SK-N-MC (cell line): ENCODE measurements at regions not wholly inside any gene's neighbourhood (a gene's known extent, or its start where the extent isn't known, plus 50 kb on each side); places are given as distances from the start of the nearest gene placed in this dataset.
"Not testable (repeated sequence)": the region's sequence is repeated elsewhere in the genome, so short reads cannot be mapped to it uniquely, and the experiment has no call there.

Experiments used
- DNase-seq: peaks from one replicate; pipeline ENCODE4 v3.0.0-alpha.2; 2011; ENCODE audit warnings: low read depth, low spot score
- H3K27ac ChIP-seq: fragments of 200-600 bp; sonication (generic); 2 replicates; pipeline ENCODE4 v1.5.1; 2016; ENCODE audit warnings: mixed run types
- H3K36me3 ChIP-seq: fragments of 200-600 bp; sonication (generic); 2 replicates; pipeline ENCODE4 v1.6.1; 2017; ENCODE audit warnings: antibody characterized with exemption, low read length, mixed read lengths; ENCODE audit not compliant: insufficient read depth
- H3K4me3 ChIP-seq: fragments of 200-600 bp; sonication (generic); 2 replicates; pipeline ENCODE4 v1.5.1; 2016
- H3K9ac ChIP-seq: fragments of 200-600 bp; sonication (generic); 2 replicates; pipeline ENCODE4 v1.8.0; 2017; ENCODE audit warnings: mixed run types, mixed read lengths; ENCODE audit not compliant: insufficient read length
- H3K9me3 ChIP-seq: fragments of 200-600 bp; sonication (generic); 2 replicates; pipeline ENCODE4 v1.6.1; 2017; ENCODE audit warnings: low read depth, mild to moderate bottlenecking, antibody characterized with exemption, low read length, moderate library complexity, mixed read lengths
- EZH2 ChIP-seq: fragments of 200-600 bp; sonication (generic); IDR thresholded peaks from one replicate; pipeline ENCODE4 v1.6.1; 2017; ENCODE audit warnings: antibody characterized with exemption
- FOXP2 ChIP-seq: optimal IDR thresholded peaks from 2 replicates; pipeline ENCODE3; 2011; ENCODE audit warnings: mild to moderate bottlenecking, moderate library complexity; ENCODE audit not compliant: insufficient read depth; ENCODE audit errors: extremely low read length, control extremely low read depth
- POLR2AphosphoS5 ChIP-seq: IDR thresholded peaks from 2 replicates; pipeline ENCODE4 v1.6.1; 2012; ENCODE audit warnings: mild to moderate bottlenecking, low read depth, low read length, borderline replicate concordance

DNA sequence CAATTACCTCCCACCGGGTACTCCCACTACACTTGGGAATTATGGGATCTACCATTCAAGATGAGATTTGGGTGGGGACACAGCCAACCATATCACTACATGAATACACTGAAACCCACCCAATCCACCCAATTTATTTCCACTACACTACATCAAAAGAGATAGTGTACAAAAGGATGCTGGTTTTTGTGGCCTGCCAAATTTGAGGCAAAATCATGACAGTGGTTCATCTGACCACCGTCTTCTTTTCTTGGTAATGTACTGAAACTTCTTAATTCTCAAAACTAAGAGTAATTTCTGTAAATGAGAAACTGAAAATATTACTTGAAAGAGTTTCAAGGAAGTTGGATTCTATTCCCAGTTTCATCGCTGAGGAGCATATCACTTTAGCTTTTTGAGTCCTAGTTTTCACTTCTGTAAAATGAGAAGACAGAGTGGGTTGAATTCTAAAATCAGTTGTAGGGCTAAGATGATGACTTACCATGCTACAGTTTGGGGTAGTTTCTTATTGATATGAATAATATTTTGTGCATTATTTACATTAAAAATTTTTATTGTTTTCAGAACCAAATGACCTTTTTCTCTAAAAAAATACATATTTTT lies 360.4 kb upstream of the CNTN6 start:
- no peak overlapping the region for H3K27ac ChIP-seq
- no peaks in the 10 kb centered on the region for H3K36me3 ChIP-seq
- no peak overlapping the region for H3K9ac ChIP-seq
- H3K4me3 ChIP-seq, result no peak overlapping the region
- no peak for DNase-seq
- no peaks in the 10 kb centered on the region for H3K9me3 ChIP-seq
- TF ChIP-seq POLR2AphosphoS5 (no peak), EZH2 (no peak), FOXP2 (no peak)

DNA sequence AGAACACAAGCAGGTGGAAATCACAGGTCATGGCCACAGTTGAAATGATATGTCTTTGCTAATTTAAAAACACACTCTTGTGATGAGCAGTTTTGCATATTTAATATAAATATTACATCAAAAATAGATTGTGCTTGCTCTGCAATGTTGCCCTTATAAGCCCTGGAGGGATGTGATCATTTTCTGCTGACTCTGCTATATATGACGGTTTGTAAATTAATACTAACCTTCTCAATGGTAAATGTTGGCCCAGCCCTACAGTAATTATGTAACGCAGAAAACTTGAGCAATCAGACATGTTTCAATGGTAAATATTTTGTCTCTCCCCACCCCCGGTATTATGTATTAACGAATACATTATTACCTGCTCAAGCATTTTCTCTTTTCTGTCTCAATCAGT lies 359.5 kb upstream of the CNTN6 start:
- Histone ChIP-seq H3K36me3 (no peaks in the 10 kb centered on the region), H3K27ac (no peak overlapping the region; the same call in 1 of the 2 replicates), H3K9ac (no peak overlapping the region), H3K4me3 (peak overlapping the region; percentile 42; the same call in 1 of the 2 replicates), H3K9me3 (no peaks in the 10 kb centered on the region)
- TF ChIP-seq POLR2AphosphoS5 (no peak; the same call in 1 of the 2 replicates), EZH2 (no peak), FOXP2 (no peak)
- peak; percentile 59 for DNase-seq

DNA sequence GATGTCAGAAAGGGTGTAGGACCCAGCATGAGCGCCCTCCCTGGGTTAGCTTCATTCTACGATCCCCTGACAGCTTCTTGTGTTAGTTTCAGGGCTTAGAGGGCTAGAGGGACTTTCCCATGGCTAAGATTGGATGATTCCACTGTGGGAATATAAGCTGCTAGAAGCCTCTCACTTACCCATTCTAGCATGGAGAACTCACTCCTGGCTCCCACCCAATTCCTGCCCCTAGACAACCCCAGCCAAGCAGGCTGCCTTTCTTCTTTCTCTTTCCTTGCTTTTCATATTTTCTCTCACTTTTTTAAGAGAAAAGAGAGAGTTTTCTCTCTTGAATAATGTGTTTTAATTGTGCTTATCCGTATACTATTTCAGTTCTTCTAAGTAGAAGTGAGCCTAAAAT lies 335.1 kb upstream of the CNTN6 start:
- DNase-seq, result no peak
- H3K4me3 ChIP-seq, result no peak overlapping the region
- H3K27ac ChIP-seq, result no peak overlapping the region
- H3K9ac ChIP-seq, result no peak overlapping the region
- H3K36me3 ChIP-seq, result no peaks in the 10 kb centered on the region
- H3K9me3 ChIP-seq, result no peaks in the 10 kb centered on the region
- TF ChIP-seq POLR2AphosphoS5, result no peak
- no peak for TF ChIP-seq EZH2
- no peak for TF ChIP-seq FOXP2

DNA sequence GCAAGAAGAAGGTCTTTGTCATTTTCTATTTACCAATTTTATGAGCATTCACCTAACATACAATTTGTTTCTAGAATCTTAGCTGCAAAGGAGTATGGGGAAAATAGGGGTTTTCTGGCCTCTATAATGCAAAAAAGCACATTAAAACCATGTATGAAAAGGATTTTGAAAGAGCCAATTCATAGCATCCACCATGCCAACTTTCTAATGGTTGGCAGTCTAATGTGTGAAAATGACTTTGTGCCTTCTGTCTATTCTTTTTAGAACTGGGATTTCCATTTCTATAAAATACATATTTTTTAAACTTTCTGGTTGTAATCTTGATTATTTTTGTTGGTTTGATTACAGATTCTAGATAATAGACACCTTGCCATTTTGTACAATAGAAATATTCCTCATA lies 333.7 kb upstream of the CNTN6 start:
- Histone ChIP-seq H3K9me3 (no peaks in the 10 kb centered on the region), H3K4me3 (no peak overlapping the region), H3K36me3 (no peaks in the 10 kb centered on the region), H3K9ac (no peak overlapping the region), H3K27ac (no peak overlapping the region)
- DNase-seq, result no peak
- TF ChIP-seq EZH2, result no peak
- TF ChIP-seq POLR2AphosphoS5, result no peak
- no peak for TF ChIP-seq FOXP2

DNA sequence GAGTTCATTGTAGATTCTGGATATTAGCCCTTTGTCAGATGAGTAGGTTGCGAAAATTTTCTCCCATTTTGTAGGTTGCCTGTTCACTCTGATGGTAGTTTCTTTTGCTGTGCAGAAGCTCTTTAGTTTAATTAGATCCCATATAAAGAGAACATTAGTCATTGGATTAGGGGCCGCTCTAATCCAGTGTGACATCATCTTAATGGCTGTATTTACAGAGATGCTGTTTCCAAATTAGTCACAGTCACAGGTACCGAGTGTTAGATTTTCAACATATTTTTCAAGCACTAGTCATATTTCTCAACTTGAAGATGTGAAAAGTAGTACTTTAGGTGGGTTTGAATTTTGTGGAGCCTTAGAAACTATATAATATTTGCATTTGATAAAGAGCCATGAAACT lies 319.4 kb upstream of the CNTN6 start:
- not testable (repeated sequence) for H3K9me3 ChIP-seq, H3K4me3 ChIP-seq, DNase-seq, H3K36me3 ChIP-seq, H3K9ac ChIP-seq, H3K27ac ChIP-seq

DNA sequence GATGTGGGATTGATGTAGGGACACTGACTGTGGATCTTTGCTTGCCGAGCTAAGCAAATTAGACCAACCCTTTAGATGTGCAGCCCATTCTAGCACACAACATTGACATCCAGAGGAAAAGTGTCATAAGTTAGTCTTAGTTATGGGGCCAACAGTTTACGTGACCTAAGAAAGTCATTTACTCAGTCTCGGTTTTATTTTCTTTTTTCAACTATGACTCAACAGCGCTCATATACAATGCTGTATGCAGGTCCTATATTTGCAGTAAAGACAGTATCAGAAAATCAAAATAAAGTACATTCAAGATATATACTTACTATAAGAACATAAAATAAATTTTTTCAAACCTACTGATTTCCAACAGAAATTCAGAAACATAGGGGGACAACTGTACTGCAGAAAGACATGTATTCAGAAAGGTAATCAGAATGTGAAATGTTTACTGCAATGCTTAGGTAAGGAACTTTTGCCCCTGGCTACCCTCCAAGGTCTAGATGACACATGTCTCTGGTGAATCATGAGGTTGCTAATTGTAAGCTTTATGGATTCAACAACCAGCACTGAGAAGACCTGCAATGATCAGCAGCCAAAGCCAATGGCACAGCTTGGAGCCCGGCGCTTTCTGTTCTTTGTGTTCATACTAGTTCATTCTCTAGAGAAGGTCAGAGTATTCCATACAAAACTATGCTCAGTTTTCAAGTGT lies 317.5 kb upstream of the CNTN6 start:
- no peak for TF ChIP-seq POLR2AphosphoS5
- TF ChIP-seq EZH2, result no peak
- no peak for TF ChIP-seq FOXP2
- H3K36me3 ChIP-seq, result no peaks in the 10 kb centered on the region
- H3K4me3 ChIP-seq, result no peak overlapping the region
- no peak for DNase-seq
- no peak overlapping the region for H3K27ac ChIP-seq
- H3K9me3 ChIP-seq, result no peaks in the 10 kb centered on the region
- H3K9ac ChIP-seq, result no peak overlapping the region

DNA sequence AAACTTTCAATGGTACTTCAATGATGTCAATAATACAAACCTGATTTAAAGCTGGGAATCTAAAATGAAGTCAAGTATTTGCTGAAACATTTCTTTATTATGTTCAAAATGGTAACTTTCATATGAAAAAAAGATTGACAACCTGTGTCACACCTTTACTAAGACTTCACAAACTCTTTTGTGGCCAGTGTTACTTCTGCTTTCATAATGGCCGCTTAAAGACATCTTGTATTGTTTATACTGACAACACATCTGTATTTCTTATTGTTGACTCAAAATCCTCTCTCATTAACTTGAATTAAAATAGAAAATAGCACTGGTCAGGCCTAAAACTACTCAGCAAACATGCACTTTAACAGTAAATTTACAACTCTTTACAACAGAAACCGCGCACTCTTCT lies 312.3 kb upstream of the CNTN6 start:
- Histone ChIP-seq H3K36me3 (no peaks in the 10 kb centered on the region), H3K4me3 (no peak overlapping the region), H3K27ac (no peak overlapping the region), H3K9ac (no peak overlapping the region), H3K9me3 (no peaks in the 10 kb centered on the region)
- DNase-seq, result no peak
- TF ChIP-seq POLR2AphosphoS5 (no peak), EZH2 (no peak), FOXP2 (no peak)

DNA sequence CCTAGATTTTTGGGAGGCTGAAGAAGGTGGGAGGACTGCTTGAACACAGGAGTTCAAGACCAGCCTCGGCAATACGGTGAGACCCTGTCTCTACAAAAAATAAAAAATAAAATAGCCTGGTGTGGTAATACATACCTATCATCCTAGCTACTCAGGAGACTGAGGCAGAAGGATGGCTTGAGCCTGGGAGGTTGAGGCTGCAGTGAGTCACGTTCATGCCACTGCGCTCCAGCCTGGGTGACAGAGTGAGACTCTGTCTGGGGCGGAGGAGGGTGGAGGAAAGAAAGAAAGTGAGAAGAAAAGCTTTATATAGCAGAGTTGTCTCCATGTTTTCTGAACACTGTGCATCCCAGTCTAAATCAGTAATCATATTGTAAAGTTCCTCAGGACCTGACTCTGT lies 301.4 kb upstream of the CNTN6 start:
- no peak for DNase-seq
- Histone ChIP-seq H3K9ac (no peak overlapping the region), H3K4me3 (no peak overlapping the region), H3K36me3 (no peaks in the 10 kb centered on the region), H3K27ac (no peak overlapping the region), H3K9me3 (no peaks in the 10 kb centered on the region)
- TF ChIP-seq EZH2 (no peak), FOXP2 (no peak), POLR2AphosphoS5 (no peak)

DNA sequence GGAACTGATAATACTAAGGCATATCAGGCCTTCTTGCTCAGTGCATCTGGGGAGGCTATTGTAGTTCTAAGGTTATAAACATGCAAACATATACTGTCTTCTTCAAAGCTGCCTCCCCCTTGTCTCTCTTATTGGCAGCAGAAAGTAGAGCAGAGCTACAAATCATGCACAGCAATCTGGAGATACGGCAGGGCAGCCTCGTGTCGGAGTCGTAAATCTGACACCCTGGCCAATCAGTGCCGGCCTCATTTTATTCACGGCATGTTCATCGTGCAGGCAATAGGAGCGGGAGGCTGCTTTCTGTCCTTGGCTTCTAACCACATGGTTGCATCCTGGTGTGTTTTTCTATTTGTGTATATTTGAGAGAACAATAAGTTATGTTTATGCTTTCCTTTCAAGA lies 300.2 kb upstream of the CNTN6 start:
- H3K9ac ChIP-seq, result no peak overlapping the region
- no peak for DNase-seq
- no peak for TF ChIP-seq FOXP2
- no peak for TF ChIP-seq POLR2AphosphoS5
- TF ChIP-seq EZH2, result no peak
- no peaks in the 10 kb centered on the region for H3K9me3 ChIP-seq
- no peak overlapping the region for H3K4me3 ChIP-seq
- no peaks in the 10 kb centered on the region for H3K36me3 ChIP-seq
- H3K27ac ChIP-seq, result no peak overlapping the region
